B cell (primary cell): ENCODE measurements at regions not wholly inside any gene's neighbourhood (a gene's known extent, or its start where the extent isn't known, plus 50 kb on each side); places are given as distances from the start of the nearest gene placed in this dataset.

Experiments used
- ATAC-seq: fragments of 200-7000 bp; cut with Tn5 transposase; one replicate; pipeline ENCODE4 v1.10.0; 2021; ENCODE audit warnings: low read depth, mild to moderate bottlenecking, moderate number of reproducible peaks, moderate library complexity
- CTCF ChIA-PET: fragments of 350-600 bp; sonication (Branson Sonifier 250); formaldehyde crosslinking; loops from one replicate; lab custom pipeline; 2021; ENCODE audit warnings: antibody characterized with exemption, inconsistent platforms; lab: Charles Lee
- POLR2A ChIA-PET: fragments of 350-600 bp; sonication (Branson Sonifier 250); formaldehyde crosslinking; loops from one replicate; lab custom pipeline; 2021; ENCODE audit warnings: antibody characterized with exemption; lab: Charles Lee
- DNase-seq: peaks from one replicate; pipeline ENCODE4 v3.0.0; 2013
- H2AFZ ChIP-seq: 2 replicates; pipeline ENCODE4 v1.6.1; 2012; ENCODE audit warnings: mild to moderate bottlenecking, low read depth, low read length; ENCODE audit not compliant: insufficient read depth, poor library complexity, severe bottlenecking
- H3K27ac ChIP-seq, 2 donors: 1 replicate in 1 of 2; 2 replicates in 1 of 2; pipeline ENCODE4 v1.5.1; 2012 to 2013; ENCODE audit warnings: low read length in 2 of 2, mild to moderate bottlenecking in 2 of 2, moderate library complexity in 1 of 2
- H3K27me3 ChIP-seq, 4 experiments: fragments of 200-600 bp in 1 of 4; sonication (generic) in 1 of 4; replicated peaks in 1 of 4; 1 replicate in 2 of 4; 2 replicates in 2 of 4; pipeline versions ENCODE4 v1.6.1 to v1.7.0; 2013 to 2016; ENCODE audit warnings: low read length in 3 of 4, mild to moderate bottlenecking in 2 of 4, mixed read lengths in 1 of 4, moderate library complexity in 1 of 4; ENCODE audit not compliant: insufficient read depth in 4 of 4, control insufficient read depth in 3 of 4; ENCODE audit errors: control extremely low read depth in 1 of 4
- H3K36me3 ChIP-seq, 2 experiments: replicated peaks in 1 of 2; 1 replicate in 1 of 2; 2 replicates in 1 of 2; pipeline versions ENCODE4 v1.6.1 to v1.7.1; 2013; ENCODE audit warnings: low read length in 1 of 2; ENCODE audit not compliant: insufficient read depth in 2 of 2, control insufficient read depth in 1 of 2; ENCODE audit errors: control extremely low read depth in 1 of 2, extremely low read depth in 1 of 2
- H3K4me1 ChIP-seq, 2 donors: fragments of 200-600 bp in 1 of 2; sonication (generic) in 1 of 2; 1 replicate in 1 of 2; 2 replicates in 1 of 2; pipeline versions ENCODE4 v1.5.1 to v1.6.1; 2013 to 2017; ENCODE audit warnings: low read length in 2 of 2; ENCODE audit not compliant: control insufficient read depth in 2 of 2, insufficient read depth in 2 of 2
- H3K4me2 ChIP-seq: replicated peaks from 2 replicates; pipeline ENCODE3; 2012; ENCODE audit warnings: mild to moderate bottlenecking, low read depth, low read length; ENCODE audit not compliant: poor library complexity, severe bottlenecking
- H3K4me3 ChIP-seq, 5 experiments: fragments of 200-600 bp in 1 of 5; sonication (generic) in 1 of 5; 1 replicate in 3 of 5; 2 replicates in 2 of 5; pipeline versions ENCODE4 v1.5.1 to v1.7.0; 2011 to 2016; ENCODE audit warnings: low read length in 4 of 5, mild to moderate bottlenecking in 4 of 5, low read depth in 2 of 5, control low read depth in 1 of 5, moderate library complexity in 1 of 5; ENCODE audit not compliant: insufficient read depth in 1 of 5; ENCODE audit errors: control extremely low read depth in 1 of 5, extremely low read depth in 1 of 5
- H3K79me2 ChIP-seq: fragments of 200-600 bp; sonication (generic); one replicate; pipeline ENCODE4 v1.6.0; 2016; ENCODE audit warnings: low read length; ENCODE audit not compliant: control insufficient read depth, insufficient read depth
- H3K9ac ChIP-seq: fragments of 200-600 bp; sonication (generic); 2 replicates; pipeline ENCODE4 v1.6.1; 2017; ENCODE audit warnings: mild to moderate bottlenecking, low read length, moderate library complexity
- H3K9me3 ChIP-seq, 3 donors: one replicate each; pipeline versions ENCODE4 v1.6.1 to v1.7.1; 2013; ENCODE audit warnings: low read length in 2 of 3; ENCODE audit not compliant: control insufficient read depth in 2 of 3, insufficient read depth in 1 of 3; ENCODE audit errors: control extremely low read depth in 1 of 3
- H4K20me1 ChIP-seq: 2 replicates; pipeline ENCODE4 v1.6.0; 2012; ENCODE audit warnings: mild to moderate bottlenecking, low read length; ENCODE audit not compliant: insufficient read depth, control insufficient read depth, poor library complexity, severe bottlenecking
- H3K27ac Mint-ChIP-seq: one replicate; pipeline ENCODE4 v1.8.0; 2021; ENCODE audit warnings: mixed read lengths
- H3K27me3 Mint-ChIP-seq: one replicate; pipeline ENCODE4 v1.8.0; 2021; ENCODE audit warnings: mixed read lengths
- H3K4me1 Mint-ChIP-seq: one replicate; pipeline ENCODE4 v1.8.0; 2021; ENCODE audit warnings: mixed read lengths
- H3K4me3 Mint-ChIP-seq: one replicate; pipeline ENCODE4 v1.8.0; 2021; ENCODE audit warnings: mixed read lengths
- H3K9me3 Mint-ChIP-seq: one replicate; pipeline ENCODE4 v1.8.0; 2022; ENCODE audit warnings: mixed read lengths; ENCODE audit not compliant: insufficient read depth
- CTCF ChIP-seq: fragments of 200-600 bp; IDR thresholded peaks from one replicate; pipeline ENCODE4 v1.8.0; 2022; ENCODE audit warnings: antibody characterized with exemption, mild to moderate bottlenecking
- EZH2 ChIP-seq: IDR thresholded peaks from 2 replicates; pipeline ENCODE4 v1.6.1; 2012; ENCODE audit warnings: borderline replicate concordance, low read depth, mild to moderate bottlenecking, moderate library complexity, low read length; ENCODE audit not compliant: insufficient read depth, poor library complexity, severe bottlenecking
- WGBS: methylation state at CpG from one replicate; pipeline ENCODE4 v1.1.5; 2013; ENCODE audit warnings: missing lambda C conversion rate; ENCODE audit not compliant: insufficient coverage; 5-methylcytosine and 5-hydroxymethylcytosine counted together
- intact Hi-C: fragments of 100-400 bp; cut with micrococcal nuclease; formaldehyde crosslinking; loops from one replicate; pipeline ENCODE4 v1.10.0; 2022

DNA sequence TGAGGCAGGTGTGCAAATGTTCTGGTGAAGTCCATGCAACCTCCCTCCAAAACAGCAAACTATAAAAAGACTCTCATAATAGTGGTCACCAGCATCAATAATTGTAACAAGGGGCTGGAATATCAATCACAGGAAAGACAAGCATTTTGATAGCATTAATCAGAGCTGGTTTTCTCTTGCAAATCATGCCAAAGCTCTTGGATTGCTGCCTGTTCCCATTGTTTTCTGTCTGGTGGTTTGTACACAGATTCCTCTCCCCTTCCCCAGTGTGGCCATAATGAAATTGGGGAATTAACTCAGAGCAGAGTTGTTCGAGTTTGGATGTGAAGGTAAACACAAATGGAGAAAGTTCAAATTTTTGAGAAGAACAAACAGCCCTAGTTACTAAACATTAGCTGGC, 134.2 kb downstream of the CDCA7 start:
- H3K4me2 ChIP-seq, result no peak overlapping the region
- H3K36me3 ChIP-seq, result no peaks in the 10 kb centered on the region
- intact Hi-C loops, result no loop called here
- H3K27me3 ChIP-seq, result peaks cover 0 to 6% (median 0%) of the 10 kb centered on the region in 4 experiments
- Mint-ChIP-seq H3K27me3 (peaks cover 33% of the 10 kb centered on the region), H3K4me3 (no peak overlapping the region), H3K9me3 (no peaks in the 10 kb centered on the region), H3K4me1 (no peaks in the 10 kb centered on the region), H3K27ac (no peak overlapping the region)
- ATAC-seq (no peak), DNase-seq (no peak)
- H3K27ac ChIP-seq, result no peak overlapping the region
- H3K4me3 ChIP-seq, result no peak overlapping the region
- H3K4me1 ChIP-seq, result no peaks in the 10 kb centered on the region
- no peaks in the 10 kb centered on the region for H3K79me2 ChIP-seq
- ChIA-PET POLR2A (no interaction called here), CTCF (no interaction called here)
- H2AFZ ChIP-seq, result no peak overlapping the region
- H3K9me3 ChIP-seq, result no peaks in the 10 kb centered on the region
- TF ChIP-seq CTCF (no peak), EZH2 (no peak)
- no CpG with 5 or more reads among the region's 1 CpG for WGBS
- no peaks in the 10 kb centered on the region for H4K20me1 ChIP-seq
- H3K9ac ChIP-seq, result no peak overlapping the region

DNA sequence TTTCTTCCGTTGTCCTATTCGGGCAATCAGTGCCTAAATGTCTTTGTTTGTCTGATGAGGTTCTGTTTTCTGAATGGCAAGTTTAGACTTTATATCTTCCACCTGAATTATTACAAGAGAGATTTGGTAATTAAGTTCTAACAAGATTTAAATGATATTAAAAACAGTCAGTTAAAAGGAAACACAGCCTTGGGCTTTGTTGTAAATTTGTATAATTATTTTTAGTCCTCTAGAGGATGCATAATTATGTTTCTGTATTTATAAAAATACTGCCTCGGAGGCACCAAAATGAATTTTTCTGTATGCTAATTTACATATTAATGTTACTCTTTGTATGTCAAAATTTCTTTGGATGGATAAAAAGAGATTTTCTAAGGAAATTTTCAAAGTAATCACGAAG, 136.7 kb downstream of the CDCA7 start:
- WGBS, result no CpG with 5 or more reads among the region's 4 CpGs
- H3K27ac ChIP-seq, result no peak overlapping the region
- H3K4me1 ChIP-seq, result no peaks in the 10 kb centered on the region
- no peak overlapping the region for H3K4me2 ChIP-seq
- ChIA-PET POLR2A (no interaction called here), CTCF (no interaction called here)
- no peaks in the 10 kb centered on the region for H3K27me3 ChIP-seq
- H2AFZ ChIP-seq, result no peak overlapping the region
- no peak overlapping the region for H3K4me3 ChIP-seq
- H3K27me3 Mint-ChIP-seq, result peaks cover 27% of the 10 kb centered on the region
- no peaks in the 10 kb centered on the region for H3K9me3 Mint-ChIP-seq
- no peaks in the 10 kb centered on the region for H3K4me1 Mint-ChIP-seq
- no peak overlapping the region for H3K4me3 Mint-ChIP-seq
- H4K20me1 ChIP-seq, result no peaks in the 10 kb centered on the region
- H3K36me3 ChIP-seq, result no peaks in the 10 kb centered on the region
- no peaks in the 10 kb centered on the region for H3K9me3 ChIP-seq
- no peak overlapping the region for H3K27ac Mint-ChIP-seq
- no peak for DNase-seq
- ATAC-seq, result no peak
- no peak for TF ChIP-seq EZH2
- TF ChIP-seq CTCF, result no peak
- intact Hi-C loops, result no loop called here
- no peaks in the 10 kb centered on the region for H3K79me2 ChIP-seq
- H3K9ac ChIP-seq, result no peak overlapping the region
